Panc1 (cell line): ENCODE measurements at regions not wholly inside any gene's neighbourhood (a gene's known extent, or its start where the extent isn't known, plus 50 kb on each side); places are given as distances from the start of the nearest gene placed in this dataset.

Experiments
- ATAC-seq: fragments of 200-7000 bp; cut with Tn5 transposase; 2 replicates; pipeline ENCODE4 v1.9.1; 2020; ENCODE audit warnings: mild to moderate bottlenecking, moderate library complexity
- BruUV-seq: library from RNA; stranded (reverse); fragments of 400-500 nt; replicated peaks from 2 replicates; lab custom pipeline; 2021; lab: Mats Ljungman, UMichigan
- CTCF ChIA-PET: fragments of 300-600 bp; sonication (Branson Sonifier 250); formaldehyde crosslinking; loops from one replicate; lab custom pipeline; 2022; ENCODE audit warnings: antibody characterized with exemption; lab: Charles Lee
- POLR2A ChIA-PET: fragments of 300-600 bp; sonication (Branson Sonifier 250); formaldehyde crosslinking; loops from one replicate; lab custom pipeline; 2022; ENCODE audit warnings: antibody characterized with exemption; lab: Charles Lee
- DNase-seq: peaks from one replicate; pipeline ENCODE4 v3.0.0-alpha.2; 2010; ENCODE audit warnings: low read depth, low spot score
- H3K27ac ChIP-seq: 2 replicates; pipeline ENCODE4 v1.5.1; 2011; ENCODE audit warnings: mild to moderate bottlenecking, low read length, inconsistent platforms
- H3K27me3 ChIP-seq: fragments of 200-500 bp; sonication (Bioruptor generic); 2 replicates; pipeline ENCODE4 v1.6.0; 2014; ENCODE audit warnings: low read length, inconsistent platforms; ENCODE audit not compliant: control insufficient read depth, insufficient read depth
- H3K36me3 ChIP-seq: fragments of 200-500 bp; sonication (Bioruptor generic); 2 replicates; pipeline ENCODE4 v1.5.1; 2014; ENCODE audit warnings: inconsistent platforms, mild to moderate bottlenecking, low read length, moderate library complexity; ENCODE audit not compliant: control insufficient read depth, insufficient read depth
- H3K4me1 ChIP-seq: 2 replicates; pipeline ENCODE4 v1.5.1; 2011; ENCODE audit warnings: inconsistent platforms, mild to moderate bottlenecking, low read length, moderate library complexity; ENCODE audit not compliant: control insufficient read depth, insufficient read depth
- H3K4me3 ChIP-seq, 2 experiments: 2 replicates each; pipeline ENCODE4 v1.5.1; 2011 to 2012; ENCODE audit warnings: low read depth in 2 of 2, low read length in 2 of 2, mild to moderate bottlenecking in 2 of 2, inconsistent platforms in 1 of 2, moderate library complexity in 1 of 2
- H3K9me3 ChIP-seq: fragments of 200-500 bp; sonication (Bioruptor generic); 2 replicates; pipeline ENCODE4 v1.5.1; 2014; ENCODE audit warnings: low read depth, mild to moderate bottlenecking, inconsistent platforms, low read length, moderate library complexity; ENCODE audit not compliant: control insufficient read depth, insufficient read depth
- CTCF ChIP-seq: fragments of 450-650 bp; IDR thresholded peaks from 2 replicates; pipeline ENCODE4 v1.5.1; 2017; ENCODE audit warnings: mild to moderate bottlenecking
- POLR2AphosphoS5 ChIP-seq: IDR thresholded peaks from 2 replicates; pipeline ENCODE4 v1.6.1; 2012; ENCODE audit warnings: mild to moderate bottlenecking, low read depth, low read length, moderate library complexity
- REST ChIP-seq, 2 experiments: IDR thresholded peaks; 2 replicates each; pipeline ENCODE4 v1.6.1; 2011 to 2012; ENCODE audit warnings: low read depth in 2 of 2, control low read depth in 1 of 2, low read length in 1 of 2, mild to moderate bottlenecking in 1 of 2, moderate library complexity in 1 of 2; ENCODE audit not compliant: insufficient read depth in 1 of 2
- SIN3A ChIP-seq: IDR thresholded peaks from 2 replicates; pipeline ENCODE4 v1.6.1; 2012; ENCODE audit warnings: low read depth, mild to moderate bottlenecking, low read length, moderate library complexity, borderline replicate concordance; ENCODE audit not compliant: insufficient read depth
- TCF7L2 ChIP-seq: IDR thresholded peaks from 2 replicates; pipeline ENCODE4 v1.6.1; 2011; ENCODE audit warnings: mild to moderate bottlenecking, low read depth, low read length, inconsistent platforms
- in situ Hi-C: cut with HindIII; loops from 2 replicates; pipeline ENCODE4 v1.10.0; 2016; ENCODE audit warnings: low sequenced_read_pairs, low pct_unique_long_range_greater_than_20kb
- intact Hi-C: fragments of 100-400 bp; cut with micrococcal nuclease; formaldehyde crosslinking; loops from one replicate; pipeline ENCODE4 v1.10.0; 2022; ENCODE audit not compliant: unreplicated experiment

GRCh38 chr10:3413937-3414666 is 241.5 kb upstream of the PITRM1 start:
- in situ Hi-C loops, result no loop called here
- intact Hi-C loops, result no loop called here
- ChIA-PET POLR2A (no interaction called here), CTCF (no interaction called here)
- H3K4me3 ChIP-seq, result no peak overlapping the region
- H3K27ac ChIP-seq, result no peak overlapping the region
- H3K4me1 ChIP-seq, result no peaks in the 10 kb centered on the region
- no peaks in the 10 kb centered on the region for H3K27me3 ChIP-seq
- no peak for ATAC-seq
- no peaks in the 10 kb centered on the region for H3K9me3 ChIP-seq
- BruUV-seq, result no TSS peak
- no peak for TF ChIP-seq TCF7L2
- TF ChIP-seq POLR2AphosphoS5, result no peak
- no peak for TF ChIP-seq SIN3A
- TF ChIP-seq CTCF, result no peak
- no peak for TF ChIP-seq REST (IDR thresholded peaks at IDR 0.05; ENCODE audit: insufficient read depth in 1 of 2, low read depth in 2 of 2, low read length in 1 of 2)
- no peaks in the 10 kb centered on the region for H3K36me3 ChIP-seq
- no peak for DNase-seq

GRCh38 chr10:3412646-3413045 is 240.1 kb upstream of the PITRM1 start:
- Histone ChIP-seq H3K4me1 (no peaks in the 10 kb centered on the region), H3K27ac (no peak overlapping the region), H3K27me3 (no peaks in the 10 kb centered on the region), H3K36me3 (no peaks in the 10 kb centered on the region), H3K4me3 (no peak overlapping the region), H3K9me3 (no peaks in the 10 kb centered on the region)
- no TSS peak for BruUV-seq
- POLR2A ChIA-PET, result no interaction called here
- ATAC-seq (no peak), DNase-seq (no peak)
- in situ Hi-C loops, result no loop called here
- CTCF ChIA-PET, result no interaction called here
- TF ChIP-seq POLR2AphosphoS5 (no peak), SIN3A (no peak), TCF7L2 (no peak), REST (IDR thresholded peaks at IDR 0.05; ENCODE audit: insufficient read depth in 1 of 2, low read depth in 2 of 2, low read length in 1 of 2) (no peak), CTCF (no peak)
- intact Hi-C loops, result no loop called here
